Testis (tissue), 2 donors: ENCODE measurements at regions not wholly inside any gene's neighbourhood (a gene's known extent, or its start where the extent isn't known, plus 50 kb on each side); places are given as distances from the start of the nearest gene placed in this dataset.

Experiments
- POLR2A ChIP-seq: fragments of 450-650 bp; IDR thresholded peaks from one replicate; pipeline ENCODE4 v1.6.1; 2017; ENCODE audit warnings: antibody characterized with exemption, mild to moderate bottlenecking, moderate library complexity
- TF ChIP-seq, protein P1 (sequence below), 3 experiments: fragments of 450-650 bp in 2 of 3; fragments of 200-600 bp in 1 of 3; sonication (generic) in 1 of 3; IDR thresholded peaks; one replicate each; pipeline ENCODE4 v1.5.1; 2016 to 2019; ENCODE audit warnings: antibody characterized with exemption in 3 of 3, mild to moderate bottlenecking in 2 of 3, moderate library complexity in 1 of 3

DNA sequence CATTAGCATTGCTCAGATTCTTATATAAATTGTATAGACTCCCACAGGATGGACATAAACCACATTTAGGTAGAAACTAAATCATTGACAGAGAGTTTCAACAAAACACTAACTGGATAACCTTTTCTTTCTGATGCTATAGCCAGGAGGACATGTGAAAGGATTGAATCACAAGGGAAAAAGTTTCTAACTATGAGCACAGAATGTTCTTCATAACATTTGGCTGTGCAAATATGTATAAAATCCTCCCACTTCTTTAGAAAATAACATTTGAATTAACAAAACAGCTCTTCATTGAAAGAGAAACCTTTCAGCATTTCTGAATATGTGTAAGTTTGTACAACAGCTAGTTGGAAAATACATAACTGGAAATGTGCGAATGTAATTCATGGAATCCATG lies 167.3 kb downstream of the TBX15 start:
- TF ChIP-seq, protein P1, sequence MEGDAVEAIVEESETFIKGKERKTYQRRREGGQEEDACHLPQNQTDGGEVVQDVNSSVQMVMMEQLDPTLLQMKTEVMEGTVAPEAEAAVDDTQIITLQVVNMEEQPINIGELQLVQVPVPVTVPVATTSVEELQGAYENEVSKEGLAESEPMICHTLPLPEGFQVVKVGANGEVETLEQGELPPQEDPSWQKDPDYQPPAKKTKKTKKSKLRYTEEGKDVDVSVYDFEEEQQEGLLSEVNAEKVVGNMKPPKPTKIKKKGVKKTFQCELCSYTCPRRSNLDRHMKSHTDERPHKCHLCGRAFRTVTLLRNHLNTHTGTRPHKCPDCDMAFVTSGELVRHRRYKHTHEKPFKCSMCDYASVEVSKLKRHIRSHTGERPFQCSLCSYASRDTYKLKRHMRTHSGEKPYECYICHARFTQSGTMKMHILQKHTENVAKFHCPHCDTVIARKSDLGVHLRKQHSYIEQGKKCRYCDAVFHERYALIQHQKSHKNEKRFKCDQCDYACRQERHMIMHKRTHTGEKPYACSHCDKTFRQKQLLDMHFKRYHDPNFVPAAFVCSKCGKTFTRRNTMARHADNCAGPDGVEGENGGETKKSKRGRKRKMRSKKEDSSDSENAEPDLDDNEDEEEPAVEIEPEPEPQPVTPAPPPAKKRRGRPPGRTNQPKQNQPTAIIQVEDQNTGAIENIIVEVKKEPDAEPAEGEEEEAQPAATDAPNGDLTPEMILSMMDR (IDR thresholded peaks at IDR 0.05): no peak
- no peak for TF ChIP-seq POLR2A
